B cell (primary cell): ENCODE measurements at regions not wholly inside any gene's neighbourhood (a gene's known extent, or its start where the extent isn't known, plus 50 kb on each side); places are given as distances from the start of the nearest gene placed in this dataset.
"Not testable (repeated sequence)": the region's sequence is repeated elsewhere in the genome, so short reads cannot be mapped to it uniquely, and the experiment has no call there.

Source experiments
- ATAC-seq: fragments of 200-7000 bp; cut with Tn5 transposase; one replicate; pipeline ENCODE4 v1.10.0; 2021; ENCODE audit warnings: low read depth, mild to moderate bottlenecking, moderate number of reproducible peaks, moderate library complexity
- CTCF ChIA-PET: fragments of 350-600 bp; sonication (Branson Sonifier 250); formaldehyde crosslinking; loops from one replicate; lab custom pipeline; 2021; ENCODE audit warnings: antibody characterized with exemption, inconsistent platforms; lab: Charles Lee
- POLR2A ChIA-PET: fragments of 350-600 bp; sonication (Branson Sonifier 250); formaldehyde crosslinking; loops from one replicate; lab custom pipeline; 2021; ENCODE audit warnings: antibody characterized with exemption; lab: Charles Lee
- DNase-seq: peaks from one replicate; pipeline ENCODE4 v3.0.0; 2013
- H2AFZ ChIP-seq: 2 replicates; pipeline ENCODE4 v1.6.1; 2012; ENCODE audit warnings: mild to moderate bottlenecking, low read depth, low read length; ENCODE audit not compliant: insufficient read depth, poor library complexity, severe bottlenecking
- H3K27ac ChIP-seq, 2 donors: 1 replicate in 1 of 2; 2 replicates in 1 of 2; pipeline ENCODE4 v1.5.1; 2012 to 2013; ENCODE audit warnings: low read length in 2 of 2, mild to moderate bottlenecking in 2 of 2, moderate library complexity in 1 of 2
- H3K27me3 ChIP-seq, 4 experiments: fragments of 200-600 bp in 1 of 4; sonication (generic) in 1 of 4; replicated peaks in 1 of 4; 1 replicate in 2 of 4; 2 replicates in 2 of 4; pipeline versions ENCODE4 v1.6.1 to v1.7.0; 2013 to 2016; ENCODE audit warnings: low read length in 3 of 4, mild to moderate bottlenecking in 2 of 4, mixed read lengths in 1 of 4, moderate library complexity in 1 of 4; ENCODE audit not compliant: insufficient read depth in 4 of 4, control insufficient read depth in 3 of 4; ENCODE audit errors: control extremely low read depth in 1 of 4
- H3K36me3 ChIP-seq, 2 experiments: replicated peaks in 1 of 2; 1 replicate in 1 of 2; 2 replicates in 1 of 2; pipeline versions ENCODE4 v1.6.1 to v1.7.1; 2013; ENCODE audit warnings: low read length in 1 of 2; ENCODE audit not compliant: insufficient read depth in 2 of 2, control insufficient read depth in 1 of 2; ENCODE audit errors: control extremely low read depth in 1 of 2, extremely low read depth in 1 of 2
- H3K4me1 ChIP-seq, 2 donors: fragments of 200-600 bp in 1 of 2; sonication (generic) in 1 of 2; 1 replicate in 1 of 2; 2 replicates in 1 of 2; pipeline versions ENCODE4 v1.5.1 to v1.6.1; 2013 to 2017; ENCODE audit warnings: low read length in 2 of 2; ENCODE audit not compliant: control insufficient read depth in 2 of 2, insufficient read depth in 2 of 2
- H3K4me2 ChIP-seq: replicated peaks from 2 replicates; pipeline ENCODE3; 2012; ENCODE audit warnings: mild to moderate bottlenecking, low read depth, low read length; ENCODE audit not compliant: poor library complexity, severe bottlenecking
- H3K4me3 ChIP-seq, 5 experiments: fragments of 200-600 bp in 1 of 5; sonication (generic) in 1 of 5; 1 replicate in 3 of 5; 2 replicates in 2 of 5; pipeline versions ENCODE4 v1.5.1 to v1.7.0; 2011 to 2016; ENCODE audit warnings: low read length in 4 of 5, mild to moderate bottlenecking in 4 of 5, low read depth in 2 of 5, control low read depth in 1 of 5, moderate library complexity in 1 of 5; ENCODE audit not compliant: insufficient read depth in 1 of 5; ENCODE audit errors: control extremely low read depth in 1 of 5, extremely low read depth in 1 of 5
- H3K79me2 ChIP-seq: fragments of 200-600 bp; sonication (generic); one replicate; pipeline ENCODE4 v1.6.0; 2016; ENCODE audit warnings: low read length; ENCODE audit not compliant: control insufficient read depth, insufficient read depth
- H3K9ac ChIP-seq: fragments of 200-600 bp; sonication (generic); 2 replicates; pipeline ENCODE4 v1.6.1; 2017; ENCODE audit warnings: mild to moderate bottlenecking, low read length, moderate library complexity
- H3K9me3 ChIP-seq, 3 donors: one replicate each; pipeline versions ENCODE4 v1.6.1 to v1.7.1; 2013; ENCODE audit warnings: low read length in 2 of 3; ENCODE audit not compliant: control insufficient read depth in 2 of 3, insufficient read depth in 1 of 3; ENCODE audit errors: control extremely low read depth in 1 of 3
- H4K20me1 ChIP-seq: 2 replicates; pipeline ENCODE4 v1.6.0; 2012; ENCODE audit warnings: mild to moderate bottlenecking, low read length; ENCODE audit not compliant: insufficient read depth, control insufficient read depth, poor library complexity, severe bottlenecking
- H3K27ac Mint-ChIP-seq: one replicate; pipeline ENCODE4 v1.8.0; 2021; ENCODE audit warnings: mixed read lengths
- H3K27me3 Mint-ChIP-seq: one replicate; pipeline ENCODE4 v1.8.0; 2021; ENCODE audit warnings: mixed read lengths
- H3K4me1 Mint-ChIP-seq: one replicate; pipeline ENCODE4 v1.8.0; 2021; ENCODE audit warnings: mixed read lengths
- H3K4me3 Mint-ChIP-seq: one replicate; pipeline ENCODE4 v1.8.0; 2021; ENCODE audit warnings: mixed read lengths
- H3K9me3 Mint-ChIP-seq: one replicate; pipeline ENCODE4 v1.8.0; 2022; ENCODE audit warnings: mixed read lengths; ENCODE audit not compliant: insufficient read depth
- EZH2 ChIP-seq: IDR thresholded peaks from 2 replicates; pipeline ENCODE4 v1.6.1; 2012; ENCODE audit warnings: borderline replicate concordance, low read depth, mild to moderate bottlenecking, moderate library complexity, low read length; ENCODE audit not compliant: insufficient read depth, poor library complexity, severe bottlenecking
- WGBS: methylation state at CpG from one replicate; pipeline ENCODE4 v1.1.5; 2013; ENCODE audit warnings: missing lambda C conversion rate; ENCODE audit not compliant: insufficient coverage; 5-methylcytosine and 5-hydroxymethylcytosine counted together
- intact Hi-C: fragments of 100-400 bp; cut with micrococcal nuclease; formaldehyde crosslinking; loops from one replicate; pipeline ENCODE4 v1.10.0; 2022
- TF ChIP-seq, protein P1 (sequence below): fragments of 200-600 bp; IDR thresholded peaks from one replicate; pipeline ENCODE4 v1.8.0; 2022; ENCODE audit warnings: antibody characterized with exemption, mild to moderate bottlenecking

DNA sequence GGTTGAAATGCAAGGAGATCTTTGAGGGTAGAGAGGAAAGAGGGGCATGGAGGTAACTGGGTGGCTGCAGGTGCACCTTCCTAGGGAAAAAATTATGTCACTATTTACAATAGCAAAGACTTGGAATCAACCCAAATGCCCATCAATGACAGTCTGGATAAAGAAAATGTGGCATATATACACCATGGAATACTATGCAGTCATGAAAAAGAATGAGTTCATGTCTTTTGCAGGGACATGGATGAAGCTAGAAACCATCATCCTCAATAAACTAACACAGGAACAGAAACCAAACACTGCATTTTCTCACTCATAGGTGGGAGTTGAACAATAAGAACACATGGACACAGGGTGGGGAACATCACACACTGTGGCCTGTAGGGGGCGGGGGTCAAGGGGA, 243.4 kb upstream of the GHR start:
- H3K9ac ChIP-seq, H3K9me3 ChIP-seq, H3K36me3 ChIP-seq, H3K4me3 ChIP-seq, H3K4me2 ChIP-seq, H3K27ac Mint-ChIP-seq, H3K4me3 Mint-ChIP-seq, H3K27ac ChIP-seq, H3K79me2 ChIP-seq, ATAC-seq, H4K20me1 ChIP-seq, H3K4me1 Mint-ChIP-seq, intact Hi-C loops, DNase-seq, H3K4me1 ChIP-seq, H2AFZ ChIP-seq, H3K27me3 Mint-ChIP-seq, POLR2A ChIA-PET, H3K27me3 ChIP-seq, CTCF ChIA-PET: not testable (repeated sequence)
- no CpG with 5 or more reads among the region's 1 CpG for WGBS
- H3K9me3 Mint-ChIP-seq, result peaks cover 11% of the 10 kb centered on the region

DNA sequence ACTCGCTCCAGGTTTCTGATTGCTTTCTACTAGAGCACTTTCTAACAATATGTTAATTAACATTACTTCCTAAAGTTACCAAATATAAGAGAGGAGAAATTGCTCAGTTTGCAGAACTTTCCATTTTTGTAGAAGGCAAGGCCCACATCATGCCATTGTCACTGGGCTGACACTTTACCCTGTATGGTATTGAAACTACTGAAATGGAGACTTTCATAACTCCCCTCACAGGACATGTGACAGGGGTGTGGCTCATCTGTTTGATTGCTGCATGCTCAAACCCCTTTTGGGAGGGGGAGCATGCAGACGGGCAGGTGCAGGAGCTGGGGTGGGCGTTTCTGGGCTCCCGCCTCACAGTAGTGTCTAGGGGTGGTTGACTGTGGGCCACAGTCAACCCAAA, 206.3 kb upstream of the GHR start:
- Histone ChIP-seq H4K20me1 (no peaks in the 10 kb centered on the region), H3K27ac (no peak overlapping the region), H3K4me2 (no peak overlapping the region), H3K27me3 (no peaks in the 10 kb centered on the region), H2AFZ (no peak overlapping the region), H3K9me3 (no peaks in the 10 kb centered on the region), H3K4me3 (no peak overlapping the region), H3K4me1 (no peaks in the 10 kb centered on the region), H3K36me3 (no peaks in the 10 kb centered on the region), H3K79me2 (no peaks in the 10 kb centered on the region), H3K9ac (no peak overlapping the region)
- Mint-ChIP-seq H3K27ac (no peak overlapping the region), H3K27me3 (no peaks in the 10 kb centered on the region), H3K9me3 (no peaks in the 10 kb centered on the region), H3K4me1 (no peaks in the 10 kb centered on the region), H3K4me3 (no peak overlapping the region)
- POLR2A ChIA-PET, result no interaction called here
- WGBS, result 84% methylated on average over 3 of the region's 4 CpGs
- DNase-seq, result no peak
- TF ChIP-seq EZH2, result no peak
- TF ChIP-seq, protein P1, sequence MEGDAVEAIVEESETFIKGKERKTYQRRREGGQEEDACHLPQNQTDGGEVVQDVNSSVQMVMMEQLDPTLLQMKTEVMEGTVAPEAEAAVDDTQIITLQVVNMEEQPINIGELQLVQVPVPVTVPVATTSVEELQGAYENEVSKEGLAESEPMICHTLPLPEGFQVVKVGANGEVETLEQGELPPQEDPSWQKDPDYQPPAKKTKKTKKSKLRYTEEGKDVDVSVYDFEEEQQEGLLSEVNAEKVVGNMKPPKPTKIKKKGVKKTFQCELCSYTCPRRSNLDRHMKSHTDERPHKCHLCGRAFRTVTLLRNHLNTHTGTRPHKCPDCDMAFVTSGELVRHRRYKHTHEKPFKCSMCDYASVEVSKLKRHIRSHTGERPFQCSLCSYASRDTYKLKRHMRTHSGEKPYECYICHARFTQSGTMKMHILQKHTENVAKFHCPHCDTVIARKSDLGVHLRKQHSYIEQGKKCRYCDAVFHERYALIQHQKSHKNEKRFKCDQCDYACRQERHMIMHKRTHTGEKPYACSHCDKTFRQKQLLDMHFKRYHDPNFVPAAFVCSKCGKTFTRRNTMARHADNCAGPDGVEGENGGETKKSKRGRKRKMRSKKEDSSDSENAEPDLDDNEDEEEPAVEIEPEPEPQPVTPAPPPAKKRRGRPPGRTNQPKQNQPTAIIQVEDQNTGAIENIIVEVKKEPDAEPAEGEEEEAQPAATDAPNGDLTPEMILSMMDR, result no peak
- ATAC-seq, result no peak
- intact Hi-C loops, result no loop called here
- CTCF ChIA-PET, result no interaction called here
